Activated CD4-positive, alpha-beta T cell treated with anti-CD3 and anti-CD28 coated beads, Interleukin-2, amount 10 ng/mL, durations not matched to agents 24 days and 14 days (primary cell): ENCODE measurements at regions not wholly inside any gene's neighbourhood (a gene's known extent, or its start where the extent isn't known, plus 50 kb on each side); places are given as distances from the start of the nearest gene placed in this dataset.
"Not testable (repeated sequence)": the region's sequence is repeated elsewhere in the genome, so short reads cannot be mapped to it uniquely, and the experiment has no call there.

Experiments
- DNase-seq: peaks from one replicate; pipeline ENCODE4 v3.0.0; 2022
- H3K27ac Mint-ChIP-seq: one replicate; pipeline ENCODE4 v1.8.0; 2022; ENCODE audit warnings: mild to moderate bottlenecking, mixed read lengths
- H3K27me3 Mint-ChIP-seq: one replicate; pipeline ENCODE4 v1.8.0; 2022; ENCODE audit warnings: mixed read lengths
- H3K36me3 Mint-ChIP-seq: one replicate; pipeline ENCODE4 v1.8.0; 2022; ENCODE audit warnings: low read depth, mild to moderate bottlenecking, mixed read lengths
- H3K4me1 Mint-ChIP-seq: one replicate; pipeline ENCODE4 v1.8.0; 2021; ENCODE audit warnings: mixed read lengths
- H3K4me3 Mint-ChIP-seq: one replicate; pipeline ENCODE4 v1.8.0; 2022; ENCODE audit warnings: mild to moderate bottlenecking, moderate library complexity, mixed read lengths
- H3K9me3 Mint-ChIP-seq: one replicate; pipeline ENCODE4 v1.8.0; 2021; ENCODE audit warnings: mixed read lengths
- intact Hi-C: fragments of 100-400 bp; cut with micrococcal nuclease; formaldehyde crosslinking; loops from one replicate; pipeline ENCODE4 v1.15.1; 2023

- no peak for DNase-seq
- Mint-ChIP-seq H3K27me3 (no peaks in the 10 kb centered on the region), H3K4me1 (no peaks in the 10 kb centered on the region), H3K4me3 (no peak overlapping the region), H3K36me3 (no peaks in the 10 kb centered on the region), H3K27ac (no peak overlapping the region), H3K9me3 (no peaks in the 10 kb centered on the region)
- intact Hi-C loops = no loop called here
Measured at GRCh38 chr4:45467157-45467556, 656.7 kb downstream of the GABRG1 start.

- intact Hi-C loops, H3K9me3 Mint-ChIP-seq, H3K36me3 Mint-ChIP-seq, H3K4me3 Mint-ChIP-seq, H3K27me3 Mint-ChIP-seq, H3K27ac Mint-ChIP-seq, DNase-seq, H3K4me1 Mint-ChIP-seq: not testable (repeated sequence)
Measured at GRCh38 chr4:45460157-45460556, 663.7 kb downstream of the GABRG1 start.

- Mint-ChIP-seq H3K4me1 (no peaks in the 10 kb centered on the region), H3K36me3 (no peaks in the 10 kb centered on the region), H3K9me3 (no peaks in the 10 kb centered on the region), H3K27me3 (no peaks in the 10 kb centered on the region), H3K4me3 (no peak overlapping the region), H3K27ac (no peak overlapping the region)
- intact Hi-C loops = no loop called here
- no peak for DNase-seq
Measured at GRCh38 chr4:45455217-45455616, 668.6 kb downstream of the GABRG1 start.

GRCh38 chr4:45453258-45453853 is 670.5 kb downstream of the GABRG1 start:
- intact Hi-C loops = no loop called here
- no peak overlapping the region for H3K27ac Mint-ChIP-seq
- H3K27me3 Mint-ChIP-seq = no peaks in the 10 kb centered on the region
- DNase-seq = no peak
- no peak overlapping the region for H3K4me3 Mint-ChIP-seq
- H3K9me3 Mint-ChIP-seq = no peaks in the 10 kb centered on the region
- H3K4me1 Mint-ChIP-seq = no peaks in the 10 kb centered on the region
- H3K36me3 Mint-ChIP-seq = no peaks in the 10 kb centered on the region

GRCh38 chr4:45442466-45442865 is 681.4 kb downstream of the GABRG1 start:
- H3K27me3 Mint-ChIP-seq = no peaks in the 10 kb centered on the region
- no peaks in the 10 kb centered on the region for H3K36me3 Mint-ChIP-seq
- no peaks in the 10 kb centered on the region for H3K9me3 Mint-ChIP-seq
- H3K27ac Mint-ChIP-seq = no peak overlapping the region
- H3K4me3 Mint-ChIP-seq = no peak overlapping the region
- intact Hi-C loops = no loop called here
- H3K4me1 Mint-ChIP-seq = no peaks in the 10 kb centered on the region
- DNase-seq = no peak

- no peak overlapping the region for H3K4me3 Mint-ChIP-seq
- H3K4me1 Mint-ChIP-seq = no peaks in the 10 kb centered on the region
- intact Hi-C loops = no loop called here
- DNase-seq = no peak
- no peaks in the 10 kb centered on the region for H3K9me3 Mint-ChIP-seq
- no peaks in the 10 kb centered on the region for H3K27me3 Mint-ChIP-seq
- no peaks in the 10 kb centered on the region for H3K36me3 Mint-ChIP-seq
- no peak overlapping the region for H3K27ac Mint-ChIP-seq
Measured at GRCh38 chr4:45438047-45438446, 685.8 kb downstream of the GABRG1 start.

GRCh38 chr4:45437381-45437780 is 686.5 kb downstream of the GABRG1 start:
- no peaks in the 10 kb centered on the region for H3K9me3 Mint-ChIP-seq
- no peak overlapping the region for H3K27ac Mint-ChIP-seq
- intact Hi-C loops = no loop called here
- no peaks in the 10 kb centered on the region for H3K27me3 Mint-ChIP-seq
- no peaks in the 10 kb centered on the region for H3K4me1 Mint-ChIP-seq
- H3K36me3 Mint-ChIP-seq = no peaks in the 10 kb centered on the region
- DNase-seq = no peak
- no peak overlapping the region for H3K4me3 Mint-ChIP-seq

GRCh38 chr4:45425135-45425534 is 698.7 kb downstream of the GABRG1 start:
- Mint-ChIP-seq H3K4me3 (no peak overlapping the region), H3K27ac (no peak overlapping the region), H3K9me3 (peaks cover 8% of the 10 kb centered on the region), H3K36me3 (no peaks in the 10 kb centered on the region), H3K27me3 (no peaks in the 10 kb centered on the region), H3K4me1 (no peaks in the 10 kb centered on the region)
- no peak for DNase-seq
- intact Hi-C loops = no loop called here

- Mint-ChIP-seq H3K36me3 (no peaks in the 10 kb centered on the region), H3K27ac (no peak overlapping the region), H3K4me3 (no peak overlapping the region), H3K27me3 (no peaks in the 10 kb centered on the region), H3K9me3 (peaks cover 8% of the 10 kb centered on the region), H3K4me1 (no peaks in the 10 kb centered on the region)
- intact Hi-C loops = no loop called here
- no peak for DNase-seq
Measured at GRCh38 chr4:45423896-45424295, 697.5 kb upstream of the GNPDA2 start.

- DNase-seq, H3K27me3 Mint-ChIP-seq, H3K27ac Mint-ChIP-seq, H3K4me1 Mint-ChIP-seq, H3K36me3 Mint-ChIP-seq, intact Hi-C loops, H3K4me3 Mint-ChIP-seq: not testable (repeated sequence)
- H3K9me3 Mint-ChIP-seq = peaks cover 11% of the 10 kb centered on the region
Measured at GRCh38 chr4:45420091-45420674, 693.8 kb upstream of the GNPDA2 start.

GRCh38 chr4:45410701-45411210 is 684.4 kb upstream of the GNPDA2 start:
- no peaks in the 10 kb centered on the region for H3K36me3 Mint-ChIP-seq
- H3K9me3 Mint-ChIP-seq = no peaks in the 10 kb centered on the region
- no peak for DNase-seq
- H3K27ac Mint-ChIP-seq = no peak overlapping the region
- no peak overlapping the region for H3K4me3 Mint-ChIP-seq
- intact Hi-C loops = no loop called here
- H3K27me3 Mint-ChIP-seq = no peaks in the 10 kb centered on the region
- no peaks in the 10 kb centered on the region for H3K4me1 Mint-ChIP-seq

GRCh38 chr4:45409536-45409935 is 683.2 kb upstream of the GNPDA2 start:
- H3K27me3 Mint-ChIP-seq = no peaks in the 10 kb centered on the region
- no peak overlapping the region for H3K4me3 Mint-ChIP-seq
- intact Hi-C loops = no loop called here
- no peak for DNase-seq
- no peaks in the 10 kb centered on the region for H3K4me1 Mint-ChIP-seq
- no peak overlapping the region for H3K27ac Mint-ChIP-seq
- H3K9me3 Mint-ChIP-seq = no peaks in the 10 kb centered on the region
- no peaks in the 10 kb centered on the region for H3K36me3 Mint-ChIP-seq

- no peaks in the 10 kb centered on the region for H3K4me1 Mint-ChIP-seq
- no peak overlapping the region for H3K4me3 Mint-ChIP-seq
- H3K36me3 Mint-ChIP-seq = no peaks in the 10 kb centered on the region
- H3K27ac Mint-ChIP-seq = no peak overlapping the region
- H3K9me3 Mint-ChIP-seq = no peaks in the 10 kb centered on the region
- no peaks in the 10 kb centered on the region for H3K27me3 Mint-ChIP-seq
- intact Hi-C loops = no loop called here
- no peak for DNase-seq
Measured at GRCh38 chr4:45408996-45409395, 682.6 kb upstream of the GNPDA2 start.

- Mint-ChIP-seq H3K27ac (no peak overlapping the region), H3K9me3 (peaks cover 6% of the 10 kb centered on the region), H3K4me3 (no peak overlapping the region), H3K4me1 (no peaks in the 10 kb centered on the region), H3K27me3 (no peaks in the 10 kb centered on the region), H3K36me3 (no peaks in the 10 kb centered on the region)
- intact Hi-C loops = no loop called here
- no peak for DNase-seq
Measured at GRCh38 chr4:45399116-45399515, 672.8 kb upstream of the GNPDA2 start.

GRCh38 chr4:45385306-45385705 is 659.0 kb upstream of the GNPDA2 start:
- no peak overlapping the region for H3K27ac Mint-ChIP-seq
- no peaks in the 10 kb centered on the region for H3K9me3 Mint-ChIP-seq
- no peaks in the 10 kb centered on the region for H3K36me3 Mint-ChIP-seq
- H3K4me3 Mint-ChIP-seq = no peak overlapping the region
- no peaks in the 10 kb centered on the region for H3K4me1 Mint-ChIP-seq
- H3K27me3 Mint-ChIP-seq = no peaks in the 10 kb centered on the region
- no peak for DNase-seq
- intact Hi-C loops = no loop called here
